ENCODE measurements at regions not wholly inside any gene's neighbourhood (a gene's known extent, or its start where the extent isn't known, plus 50 kb on each side); places are given as distances from the start of the nearest gene placed in this dataset.

- H3K4me1 ChIP-seq (ENCODE audit: insufficient read depth, low read length, poor library complexity, severe bottlenecking), result no peaks in the 10 kb centered on the region
- no peak overlapping the region for H3K4me3 ChIP-seq (ENCODE audit: low read depth, low read length, poor library complexity, severe bottlenecking)
- H3K9me3 ChIP-seq (ENCODE audit: low read depth, low read length, poor library complexity, severe bottlenecking), result peaks cover 5% of the 10 kb centered on the region
- intact Hi-C loops (cut with micrococcal nuclease; ENCODE audit: unreplicated experiment), result no loop called here
- no peaks in the 10 kb centered on the region for H3K36me3 ChIP-seq (ENCODE audit: insufficient read depth, low read length, poor library complexity, severe bottlenecking)
- CTCF ChIA-PET, result no interaction called here
- H3K27me3 ChIP-seq (replicated peaks; ENCODE audit: insufficient read depth, low read depth, low read length, poor library complexity), result no peaks in the 10 kb centered on the region
- DNase-seq (ENCODE audit: low spot score), result no peak
- no peak for TF ChIP-seq CTCF (conservative IDR thresholded peaks at IDR 0.05; ENCODE audit: low read depth, low read length)
- TF ChIP-seq EZH2 (IDR thresholded peaks at IDR 0.05; ENCODE audit: borderline replicate concordance, low read depth, low read length, poor library complexity, severe bottlenecking), result no peak
- POLR2A ChIA-PET (ENCODE audit: low non-redundant PET), result no interaction called here
- BruUV-seq (replicated peaks), result no TSS peak
- no peak overlapping the region for H3K27ac ChIP-seq (ENCODE audit: low read depth, low read length, poor library complexity, severe bottlenecking)
Measured at GRCh38 chr6:120354452-120355098, 979.7 kb downstream of the TBC1D32 start.

DNA sequence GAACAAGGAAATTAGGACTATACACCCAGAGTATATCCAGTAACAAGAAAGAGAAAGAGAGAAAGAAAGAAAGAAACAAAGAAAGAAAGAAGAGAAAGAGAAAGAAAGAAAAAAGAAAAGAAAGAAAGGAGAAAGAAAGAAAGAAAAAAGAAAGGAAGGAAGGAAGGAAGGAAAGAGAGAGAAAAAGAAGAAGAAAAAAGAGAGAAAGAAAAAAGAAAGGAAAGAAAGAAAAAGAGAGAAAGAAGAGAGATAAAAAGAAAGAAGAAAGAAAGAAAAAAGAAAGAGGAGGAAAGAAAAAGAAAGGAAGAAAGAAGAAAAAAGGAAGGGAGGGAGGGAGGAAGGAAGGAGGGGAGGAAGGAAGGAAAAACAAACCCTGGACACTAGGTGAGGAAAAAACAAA, 981.8 kb downstream of the TBC1D32 start:
- Histone ChIP-seq H3K27me3 (replicated peaks; ENCODE audit: insufficient read depth, low read depth, low read length, poor library complexity) (no peaks in the 10 kb centered on the region), H3K4me3 (ENCODE audit: low read depth, low read length, poor library complexity, severe bottlenecking) (no peak overlapping the region), H3K9me3 (ENCODE audit: low read depth, low read length, poor library complexity, severe bottlenecking) (peaks cover 5% of the 10 kb centered on the region), H3K4me1 (ENCODE audit: insufficient read depth, low read length, poor library complexity, severe bottlenecking) (no peaks in the 10 kb centered on the region), H3K27ac (ENCODE audit: low read depth, low read length, poor library complexity, severe bottlenecking) (no peak overlapping the region), H3K36me3 (ENCODE audit: insufficient read depth, low read length, poor library complexity, severe bottlenecking) (no peaks in the 10 kb centered on the region)
- CTCF ChIA-PET, result no interaction called here
- TF ChIP-seq EZH2 (IDR thresholded peaks at IDR 0.05; ENCODE audit: borderline replicate concordance, low read depth, low read length, poor library complexity, severe bottlenecking), result no peak
- TF ChIP-seq CTCF (conservative IDR thresholded peaks at IDR 0.05; ENCODE audit: low read depth, low read length), result no peak
- DNase-seq (ENCODE audit: low spot score), result no peak
- intact Hi-C loops (cut with micrococcal nuclease; ENCODE audit: unreplicated experiment), result no loop called here
- POLR2A ChIA-PET (ENCODE audit: low non-redundant PET), result no interaction called here
- no TSS peak for BruUV-seq (replicated peaks)

DNA sequence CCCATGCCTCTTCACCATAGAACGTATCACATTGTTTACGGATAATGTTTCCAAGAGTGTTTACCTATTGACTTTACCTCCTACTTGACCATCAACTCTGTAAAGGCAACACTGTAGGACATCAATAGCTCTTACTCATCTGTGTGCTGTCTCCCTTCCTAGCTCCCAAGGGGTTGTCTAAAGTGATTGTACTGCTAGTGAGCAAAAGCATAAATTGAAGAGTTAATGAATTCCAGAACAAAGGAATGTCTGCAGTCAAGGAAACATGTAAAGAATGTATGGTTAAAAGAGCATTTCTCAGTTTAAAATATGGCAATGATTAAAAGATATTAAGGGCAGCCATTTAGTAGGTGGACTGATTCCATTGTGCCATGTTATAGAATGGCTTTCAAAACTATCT, 985.4 kb downstream of the TBC1D32 start:
- Histone ChIP-seq H3K4me1 (ENCODE audit: insufficient read depth, low read length, poor library complexity, severe bottlenecking) (no peaks in the 10 kb centered on the region), H3K4me3 (ENCODE audit: low read depth, low read length, poor library complexity, severe bottlenecking) (no peak overlapping the region), H3K9me3 (ENCODE audit: low read depth, low read length, poor library complexity, severe bottlenecking) (peaks cover 5% of the 10 kb centered on the region), H3K36me3 (ENCODE audit: insufficient read depth, low read length, poor library complexity, severe bottlenecking) (no peaks in the 10 kb centered on the region), H3K27me3 (replicated peaks; ENCODE audit: insufficient read depth, low read depth, low read length, poor library complexity) (no peaks in the 10 kb centered on the region), H3K27ac (ENCODE audit: low read depth, low read length, poor library complexity, severe bottlenecking) (no peak overlapping the region)
- BruUV-seq (replicated peaks), result no TSS peak
- intact Hi-C loops (cut with micrococcal nuclease; ENCODE audit: unreplicated experiment), result no loop called here
- CTCF ChIA-PET, result no interaction called here
- DNase-seq (ENCODE audit: low spot score), result no peak
- POLR2A ChIA-PET (ENCODE audit: low non-redundant PET), result no interaction called here
- TF ChIP-seq CTCF (conservative IDR thresholded peaks at IDR 0.05; ENCODE audit: low read depth, low read length) (no peak), EZH2 (IDR thresholded peaks at IDR 0.05; ENCODE audit: borderline replicate concordance, low read depth, low read length, poor library complexity, severe bottlenecking) (no peak)
